A549 (cell line): ENCODE measurements at regions not wholly inside any gene's neighbourhood (a gene's known extent, or its start where the extent isn't known, plus 50 kb on each side); places are given as distances from the start of the nearest gene placed in this dataset.

Experiments
- ESRRA ChIP-seq: fragments of 150-350 bp; IDR thresholded peaks from 2 replicates; pipeline ENCODE4 v1.6.1; 2014; ENCODE audit warnings: mild to moderate bottlenecking, low read length, borderline replicate concordance
- MAFK ChIP-seq: fragments of 450-650 bp; IDR thresholded peaks from 2 replicates; pipeline ENCODE4 v1.6.1; 2014; ENCODE audit not compliant: partially characterized antibody
- MYC ChIP-seq: IDR thresholded peaks from 2 replicates; pipeline ENCODE4 v1.6.1; 2012; ENCODE audit warnings: mild to moderate bottlenecking, inconsistent platforms, low read length, improper control_type of control experiment, borderline replicate concordance
- POLR2AphosphoS2 ChIP-seq: conservative IDR thresholded peaks from 2 replicates; pipeline ENCODE4 v1.6.1; 2012; ENCODE audit warnings: low read length, improper control_type of control experiment, inconsistent platforms
- ZFP36 ChIP-seq: fragments of 450-650 bp; IDR thresholded peaks from 2 replicates; pipeline ENCODE4 v1.6.1; 2014; ENCODE audit warnings: borderline replicate concordance; ENCODE audit not compliant: partially characterized antibody
- TF ChIP-seq, protein P1 (sequence below): fragments of >200 bp; sonication (Bioruptor Twin); formaldehyde crosslinking; IDR thresholded peaks from 3 replicates; pipeline ENCODE4 v1.5.1; 2016

DNA sequence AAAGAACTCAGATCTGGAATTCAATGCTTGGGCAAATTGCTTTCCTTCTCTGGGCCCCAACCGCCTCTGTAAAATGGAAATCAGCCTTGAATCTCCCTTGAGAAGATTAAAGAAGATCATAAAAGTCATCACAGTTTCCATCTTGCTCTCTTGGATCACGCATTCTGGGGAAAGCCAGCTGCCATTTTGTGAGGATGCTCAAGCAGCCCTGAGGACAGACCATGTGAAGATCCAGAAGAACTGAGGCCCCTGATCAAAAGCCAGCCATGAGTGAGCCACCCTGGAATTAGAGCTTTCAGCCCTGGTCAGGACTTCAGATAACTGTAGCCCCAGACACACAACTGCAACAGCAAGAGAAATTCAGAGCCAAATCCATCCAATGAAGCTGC lies 229.3 kb downstream of the MN1 start:
- TF ChIP-seq ESRRA (no peak), POLR2AphosphoS2 (no peak), ZFP36 (no peak), MAFK (no peak), MYC (no peak)
- TF ChIP-seq, protein P1, sequence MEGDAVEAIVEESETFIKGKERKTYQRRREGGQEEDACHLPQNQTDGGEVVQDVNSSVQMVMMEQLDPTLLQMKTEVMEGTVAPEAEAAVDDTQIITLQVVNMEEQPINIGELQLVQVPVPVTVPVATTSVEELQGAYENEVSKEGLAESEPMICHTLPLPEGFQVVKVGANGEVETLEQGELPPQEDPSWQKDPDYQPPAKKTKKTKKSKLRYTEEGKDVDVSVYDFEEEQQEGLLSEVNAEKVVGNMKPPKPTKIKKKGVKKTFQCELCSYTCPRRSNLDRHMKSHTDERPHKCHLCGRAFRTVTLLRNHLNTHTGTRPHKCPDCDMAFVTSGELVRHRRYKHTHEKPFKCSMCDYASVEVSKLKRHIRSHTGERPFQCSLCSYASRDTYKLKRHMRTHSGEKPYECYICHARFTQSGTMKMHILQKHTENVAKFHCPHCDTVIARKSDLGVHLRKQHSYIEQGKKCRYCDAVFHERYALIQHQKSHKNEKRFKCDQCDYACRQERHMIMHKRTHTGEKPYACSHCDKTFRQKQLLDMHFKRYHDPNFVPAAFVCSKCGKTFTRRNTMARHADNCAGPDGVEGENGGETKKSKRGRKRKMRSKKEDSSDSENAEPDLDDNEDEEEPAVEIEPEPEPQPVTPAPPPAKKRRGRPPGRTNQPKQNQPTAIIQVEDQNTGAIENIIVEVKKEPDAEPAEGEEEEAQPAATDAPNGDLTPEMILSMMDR = no peak
